Fibroblast of lung (primary cell): ENCODE measurements at regions not wholly inside any gene's neighbourhood (a gene's known extent, or its start where the extent isn't known, plus 50 kb on each side); places are given as distances from the start of the nearest gene placed in this dataset.

Source experiments
- DNase-seq, 2 donors: peaks; one replicate each; pipeline versions ENCODE4 v3.0.0 to v3.0.0-alpha.2; 2010; ENCODE audit warnings: low read depth in 2 of 2
- H2AFZ ChIP-seq: 2 replicates; pipeline ENCODE4 v1.5.1; 2012; ENCODE audit warnings: low read length, control low read depth, inconsistent platforms
- H3K27ac ChIP-seq: 2 replicates; pipeline ENCODE4 v1.5.1; 2011; ENCODE audit warnings: low read length, control low read depth; ENCODE audit not compliant: insufficient read depth
- H3K27me3 ChIP-seq: 2 replicates; pipeline ENCODE4 v1.5.1; 2011; ENCODE audit warnings: mild to moderate bottlenecking, low read length; ENCODE audit not compliant: control insufficient read depth, insufficient read depth
- H3K36me3 ChIP-seq: 2 replicates; pipeline ENCODE4 v1.5.1; 2011; ENCODE audit warnings: low read length; ENCODE audit not compliant: control insufficient read depth, insufficient read depth
- H3K4me1 ChIP-seq: 2 replicates; pipeline ENCODE4 v1.5.1; 2011; ENCODE audit warnings: low read length; ENCODE audit not compliant: control insufficient read depth, insufficient read depth; ENCODE audit errors: extremely low read depth
- H3K4me2 ChIP-seq: 2 replicates; pipeline ENCODE4 v1.5.1; 2011; ENCODE audit warnings: low read length, control low read depth; ENCODE audit not compliant: insufficient read depth; ENCODE audit errors: extremely low read depth
- H3K4me3 ChIP-seq, 4 experiments: fragments of 200-600 bp in 1 of 4; sonication (generic) in 1 of 4; replicated peaks in 1 of 4; 2 replicates each; pipeline ENCODE4 v1.5.1; 2011 to 2016; ENCODE audit warnings: low read length in 4 of 4, low read depth in 3 of 4, mild to moderate bottlenecking in 3 of 4, control low read depth in 2 of 4, inconsistent platforms in 1 of 4, mixed read lengths in 1 of 4; ENCODE audit not compliant: insufficient read depth in 1 of 4; ENCODE audit errors: control extremely low read depth in 1 of 4
- H3K79me2 ChIP-seq: 2 replicates; pipeline ENCODE4 v1.5.1; 2012; ENCODE audit warnings: mild to moderate bottlenecking, low read length, inconsistent platforms; ENCODE audit not compliant: control insufficient read depth, insufficient read depth
- H3K9ac ChIP-seq: 2 replicates; pipeline ENCODE4 v1.5.1; 2011; ENCODE audit warnings: mild to moderate bottlenecking, low read length, control low read depth; ENCODE audit not compliant: insufficient read depth
- H3K9me3 ChIP-seq: 2 replicates; pipeline ENCODE4 v1.5.1; 2012; ENCODE audit warnings: low read depth, low read length; ENCODE audit not compliant: control insufficient read depth, insufficient read depth
- H4K20me1 ChIP-seq: 2 replicates; pipeline ENCODE4 v1.5.1; 2011; ENCODE audit warnings: low read length; ENCODE audit not compliant: control insufficient read depth, insufficient read depth; ENCODE audit errors: extremely low read depth
- CTCF ChIP-seq, 2 donors: IDR thresholded peaks in 1 of 2; conservative IDR thresholded peaks in 1 of 2; 1 replicate in 1 of 2; 2 replicates in 1 of 2; pipeline ENCODE4 v1.5.1; 2011 to 2012; ENCODE audit warnings: low read length in 2 of 2, control low read depth in 1 of 2, inconsistent platforms in 1 of 2, low read depth in 1 of 2, mild to moderate bottlenecking in 1 of 2
- EZH2 ChIP-seq: IDR thresholded peaks from 2 replicates; pipeline ENCODE4 v1.5.1; 2012; ENCODE audit warnings: low read length, control low read depth, mild to moderate bottlenecking; ENCODE audit errors: missing control alignments

DNA sequence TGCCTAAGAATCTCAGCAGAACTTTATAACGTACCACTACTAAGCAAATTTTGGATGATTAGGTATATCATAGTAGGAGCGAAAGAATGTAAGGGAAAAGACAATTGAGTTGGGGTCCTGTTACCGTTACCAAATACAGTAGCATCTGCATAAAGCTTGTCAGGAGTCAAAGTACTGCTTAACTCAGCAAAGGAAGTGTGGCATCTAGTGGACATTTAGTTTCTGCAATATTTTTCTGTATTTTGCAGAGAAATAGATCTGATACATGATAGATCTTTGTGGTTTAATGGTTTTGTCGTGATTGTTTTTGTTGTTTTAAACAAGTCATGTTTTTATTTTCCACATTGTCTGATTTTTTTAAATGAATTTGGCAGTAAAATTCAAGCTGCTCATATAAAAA is 81.0 kb upstream of the SMARCAD1 start:
- H3K9me3 ChIP-seq: no peaks in the 10 kb centered on the region
- no peak overlapping the region for H3K4me2 ChIP-seq
- no peak overlapping the region for H3K9ac ChIP-seq
- H3K79me2 ChIP-seq: no peaks in the 10 kb centered on the region
- H3K27me3 ChIP-seq: no peaks in the 10 kb centered on the region
- no peak overlapping the region for H3K4me3 ChIP-seq
- DNase-seq: peak in 1 of 2 donors; percentile 5
- no peak overlapping the region for H3K27ac ChIP-seq
- no peaks in the 10 kb centered on the region for H3K36me3 ChIP-seq
- no peaks in the 10 kb centered on the region for H4K20me1 ChIP-seq
- H2AFZ ChIP-seq: no peak overlapping the region
- H3K4me1 ChIP-seq: no peaks in the 10 kb centered on the region
- TF ChIP-seq EZH2: no peak
- peak in 1 of 2 donors; percentile 24 for TF ChIP-seq CTCF (conservative IDR thresholded peaks at IDR 0.05 in 1 of 2, IDR thresholded peaks at IDR 0.05 in 1 of 2; ENCODE audit: low read depth in 1 of 2, low read length in 2 of 2)

DNA sequence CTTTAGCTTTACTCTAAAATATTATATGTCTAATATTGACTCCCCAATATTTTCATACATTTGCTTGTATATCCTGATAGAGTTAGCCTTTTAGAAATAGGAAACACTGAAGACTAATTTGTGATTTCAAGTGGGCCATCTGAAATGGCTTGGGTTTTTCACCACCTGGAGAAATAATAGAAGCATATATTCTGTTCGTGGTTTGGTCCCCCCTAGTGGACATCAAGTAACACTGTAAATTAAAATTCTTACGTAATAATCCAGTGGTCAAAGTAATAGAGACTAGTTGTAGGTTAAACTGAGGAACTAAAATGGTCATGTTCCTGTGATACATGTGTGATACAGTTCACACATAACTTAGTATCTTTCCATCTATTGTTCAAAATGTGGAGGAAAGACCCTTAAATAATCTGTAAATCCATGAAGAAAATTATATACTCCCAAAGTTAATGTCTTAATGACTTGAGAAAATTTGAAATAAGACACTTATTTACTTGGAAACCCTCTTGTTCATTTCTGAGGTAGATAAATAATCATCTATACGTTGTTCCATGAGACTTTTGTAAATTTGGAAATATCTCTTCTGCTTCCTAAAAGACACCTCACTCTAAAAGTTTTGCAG is 79.8 kb upstream of the SMARCAD1 start:
- Histone ChIP-seq H2AFZ (no peak overlapping the region), H3K79me2 (no peaks in the 10 kb centered on the region), H3K27ac (no peak overlapping the region), H3K9me3 (no peaks in the 10 kb centered on the region), H3K27me3 (no peaks in the 10 kb centered on the region), H3K36me3 (no peaks in the 10 kb centered on the region), H3K4me1 (no peaks in the 10 kb centered on the region), H4K20me1 (no peaks in the 10 kb centered on the region), H3K4me2 (no peak overlapping the region), H3K9ac (no peak overlapping the region), H3K4me3 (no peak overlapping the region)
- no peak for TF ChIP-seq EZH2
- TF ChIP-seq CTCF (conservative IDR thresholded peaks at IDR 0.05 in 1 of 2, IDR thresholded peaks at IDR 0.05 in 1 of 2; ENCODE audit: low read depth in 1 of 2, low read length in 2 of 2): peak; percentile 48 to 60
- peak; percentile 32 to 49 for DNase-seq

DNA sequence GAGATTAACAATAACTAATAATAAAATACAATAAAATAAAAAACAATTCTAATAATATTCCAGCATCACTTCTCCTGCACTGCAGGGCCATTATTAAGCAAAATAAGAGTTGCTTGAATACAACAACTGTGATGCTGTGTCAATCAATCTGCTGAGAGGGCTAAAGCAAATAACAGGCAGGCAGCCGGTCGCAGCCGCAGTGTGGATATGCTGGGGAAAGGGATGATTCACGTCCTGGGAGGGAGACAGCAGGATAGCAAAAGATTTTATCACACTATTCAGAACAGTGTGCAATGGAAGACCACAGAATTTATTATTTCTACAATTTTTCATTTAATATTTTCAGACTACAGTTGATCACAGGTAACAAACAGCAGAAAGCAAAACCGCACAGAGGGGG is 76.5 kb upstream of the SMARCAD1 start:
- DNase-seq: no peak
- Histone ChIP-seq H3K4me2 (no peak overlapping the region), H3K36me3 (no peaks in the 10 kb centered on the region)

More for the DNA sequence above, 76.5 kb upstream of the SMARCAD1 start:
- H4K20me1 ChIP-seq: no peaks in the 10 kb centered on the region
- H3K9ac ChIP-seq: no peak overlapping the region
- H3K27ac ChIP-seq: no peak overlapping the region
- no peaks in the 10 kb centered on the region for H3K27me3 ChIP-seq
- H2AFZ ChIP-seq: no peak overlapping the region
- H3K9me3 ChIP-seq: no peaks in the 10 kb centered on the region
- TF ChIP-seq CTCF (conservative IDR thresholded peaks at IDR 0.05 in 1 of 2, IDR thresholded peaks at IDR 0.05 in 1 of 2; ENCODE audit: low read depth in 1 of 2, low read length in 2 of 2) (no peak), EZH2 (no peak)
- H3K79me2 ChIP-seq: no peaks in the 10 kb centered on the region
- no peak overlapping the region for H3K4me3 ChIP-seq
- H3K4me1 ChIP-seq: no peaks in the 10 kb centered on the region
